ENCODE measurements at regions not wholly inside any gene's neighbourhood (a gene's known extent, or its start where the extent isn't known, plus 50 kb on each side); places are given as distances from the start of the nearest gene placed in this dataset.
"Not testable (repeated sequence)": the region's sequence is repeated elsewhere in the genome, so short reads cannot be mapped to it uniquely, and the experiment has no call there.

DNA sequence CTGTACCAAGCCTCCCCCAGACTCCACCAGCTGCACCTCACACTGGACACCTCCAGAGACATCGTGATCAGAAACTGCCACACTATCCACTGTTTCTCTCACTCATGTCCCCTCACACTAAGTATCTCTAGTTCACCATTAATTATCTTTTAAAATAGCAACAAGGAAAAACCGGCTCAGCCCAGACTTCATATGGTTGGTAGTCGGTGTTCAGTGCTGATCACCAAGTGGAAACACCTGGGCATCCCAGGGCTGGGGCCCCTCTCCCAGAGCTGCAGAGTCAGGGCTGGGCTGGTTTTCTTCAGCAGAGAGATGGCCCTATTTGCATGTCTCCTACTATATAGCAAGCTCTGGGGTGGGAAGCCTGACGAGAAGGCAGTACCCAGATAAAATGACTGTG is 1140.0 kb downstream of the TMEM121 start:
- DNase-seq, result no peak

DNA sequence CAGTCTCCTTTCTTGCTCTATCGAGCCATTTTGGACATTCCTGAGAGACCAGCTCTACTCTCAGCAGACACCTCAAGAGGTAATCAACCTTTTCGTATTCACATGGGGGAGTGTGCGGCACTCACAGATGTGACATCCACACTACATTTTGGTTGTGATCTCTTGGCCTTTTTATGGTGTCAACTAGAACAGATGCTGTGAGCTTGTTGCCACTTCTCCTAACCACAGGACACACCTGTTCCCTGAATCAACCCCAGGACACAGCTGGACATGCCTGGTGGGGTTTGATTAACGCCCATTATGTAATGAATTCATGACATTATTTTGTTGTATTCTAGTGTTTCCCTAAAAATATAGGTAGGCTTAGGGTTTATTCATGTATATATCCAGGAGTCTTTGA is 1143.6 kb downstream of the TMEM121 start:
- no peak for DNase-seq

DNA sequence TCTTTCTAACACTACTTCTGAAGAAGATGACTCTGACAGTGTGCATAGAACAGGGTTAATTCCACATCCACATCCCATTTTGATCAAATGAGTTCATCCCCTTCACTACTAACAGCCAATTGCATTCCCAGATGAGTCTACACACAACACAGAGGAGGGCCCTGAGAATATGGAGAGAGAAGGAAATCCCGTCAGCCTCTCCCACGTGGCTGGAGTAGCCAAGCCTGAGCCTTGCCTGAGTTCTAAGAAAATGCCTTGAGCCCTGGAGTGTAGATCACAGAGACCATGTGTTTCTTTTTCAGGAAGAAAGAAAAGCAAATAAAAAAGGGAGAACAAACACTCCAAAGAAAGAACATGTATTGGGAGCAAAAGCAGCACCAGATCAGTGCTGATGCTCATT is 1147.7 kb downstream of the TMEM121 start:
- not testable (repeated sequence) for DNase-seq

DNA sequence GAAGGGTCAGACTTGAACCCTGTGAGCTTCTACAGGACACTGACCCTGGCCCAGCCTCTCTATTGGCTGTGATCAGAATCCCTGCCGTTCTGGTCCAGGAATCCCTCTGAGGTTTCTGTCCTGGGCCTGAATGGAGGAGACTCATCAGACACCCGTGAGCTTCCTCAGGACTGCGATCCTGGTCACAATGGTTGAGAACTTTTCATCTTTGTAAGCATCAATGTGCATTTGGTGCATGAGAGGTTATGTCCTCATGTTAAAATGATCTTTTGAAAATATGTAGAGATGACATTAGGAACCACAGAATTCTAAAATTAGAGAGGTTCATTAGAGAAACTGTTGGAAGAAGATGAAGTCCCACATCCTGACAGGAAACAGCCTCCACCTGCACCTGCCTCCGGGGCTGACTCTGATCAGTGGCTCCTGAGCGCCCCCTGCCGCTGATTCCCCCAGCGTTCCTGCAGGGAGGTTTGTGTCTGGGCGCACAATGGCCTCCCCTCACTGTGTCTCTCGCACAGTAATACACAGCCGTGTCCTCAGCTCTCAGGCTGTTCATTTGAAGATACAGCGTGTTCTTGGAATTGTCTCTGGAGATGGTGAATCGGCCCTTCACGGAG is 1148.2 kb downstream of the TMEM121 start:
- DNase-seq, result not testable (repeated sequence)

DNA sequence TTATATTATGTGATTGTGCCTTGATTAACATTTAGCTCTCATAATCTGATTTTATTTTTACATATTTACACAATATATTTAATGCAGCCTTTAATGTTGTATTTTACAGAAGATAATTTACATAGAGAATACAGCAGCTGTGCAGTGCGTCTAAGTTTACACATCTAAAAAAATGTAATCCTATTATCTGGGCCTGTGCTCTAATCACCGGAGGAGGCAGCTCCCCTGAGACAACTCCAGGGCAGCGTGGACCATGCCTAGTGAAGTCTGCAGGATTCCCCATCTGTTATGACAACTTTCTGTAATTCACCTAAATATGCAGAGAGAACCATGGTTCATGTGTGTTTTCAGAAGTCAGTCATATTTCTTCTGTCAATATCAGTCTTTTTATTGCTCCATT is 1149.3 kb downstream of the TMEM121 start:
- DNase-seq, result not testable (repeated sequence)

DNA sequence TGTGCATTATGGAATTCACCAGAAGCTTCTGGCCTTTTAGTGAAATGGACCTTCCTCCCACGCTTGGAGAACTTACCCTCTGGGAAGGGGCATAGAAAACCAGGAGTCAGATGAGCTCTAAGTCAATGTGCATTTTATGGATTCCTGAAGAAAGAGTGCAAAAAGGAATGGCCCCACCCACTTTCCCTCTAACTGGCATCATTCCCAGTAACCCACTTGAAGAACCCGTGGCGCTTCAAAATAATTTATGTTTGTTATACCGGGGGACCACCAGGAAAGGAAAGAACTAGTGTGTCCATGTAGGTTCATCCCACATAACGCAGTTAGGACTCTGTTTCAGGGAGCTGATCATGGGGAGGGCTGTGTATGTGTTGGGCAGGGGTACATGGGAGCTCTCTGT is 1153.4 kb downstream of the TMEM121 start:
- no peak for DNase-seq

DNA sequence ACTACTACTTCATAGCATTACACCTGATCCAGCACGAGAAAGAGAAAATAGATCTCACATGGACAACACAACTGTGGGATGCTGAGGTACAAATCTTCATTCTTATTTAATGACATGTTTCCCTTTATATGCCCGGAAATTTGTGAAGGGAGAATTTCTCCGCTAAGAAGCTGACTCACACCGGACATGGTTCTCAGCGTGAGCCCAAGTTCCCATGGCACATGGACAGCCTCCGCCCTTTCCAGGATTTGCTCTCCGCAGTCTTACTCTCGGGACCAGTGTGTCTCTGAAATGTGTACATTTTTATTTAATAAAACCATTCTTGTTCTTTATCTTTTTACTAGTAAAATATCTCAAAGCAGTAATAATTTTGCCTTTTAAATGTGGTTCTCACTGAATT is 1154.8 kb downstream of the TMEM121 start:
- DNase-seq, result no peak

DNA sequence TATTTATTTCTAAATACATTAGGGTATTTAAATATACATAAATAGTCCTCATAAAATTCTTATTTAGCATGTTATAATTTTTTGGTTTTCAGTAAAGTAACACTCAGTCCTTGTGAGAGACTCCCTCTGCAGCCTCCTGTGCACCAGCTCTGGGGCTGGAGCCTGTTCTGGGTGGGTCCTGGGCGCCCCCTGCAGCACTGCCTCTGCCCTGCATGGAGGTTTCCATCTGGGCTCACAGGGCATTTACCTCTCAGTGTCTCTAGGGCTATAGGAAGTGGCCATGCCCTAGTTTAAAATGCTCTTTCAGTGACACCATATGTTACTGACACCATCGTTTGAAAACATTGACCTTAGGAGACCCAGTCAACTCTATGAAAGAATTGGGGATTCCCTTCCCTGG is 1155.2 kb downstream of the TMEM121 start:
- no peak for DNase-seq

DNA sequence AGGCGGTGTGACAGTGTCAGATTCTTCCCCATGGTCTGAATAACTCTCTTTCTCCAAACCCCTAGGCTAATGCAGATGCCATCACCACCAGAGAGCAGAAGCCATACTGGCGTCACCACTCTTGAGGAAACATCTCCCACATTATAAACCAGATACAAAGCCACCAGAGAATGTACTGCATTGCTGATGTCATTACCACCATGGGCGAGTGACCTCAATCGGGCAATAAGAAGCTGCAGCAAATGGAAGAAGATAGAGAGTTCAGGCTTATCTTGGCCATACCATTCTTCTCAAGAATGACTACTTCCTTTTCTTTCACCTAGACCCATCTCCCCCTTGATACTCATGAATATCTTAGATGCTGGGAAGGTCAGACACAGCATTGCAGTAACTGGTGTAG is 1157.2 kb downstream of the TMEM121 start:
- no peak for DNase-seq

DNA sequence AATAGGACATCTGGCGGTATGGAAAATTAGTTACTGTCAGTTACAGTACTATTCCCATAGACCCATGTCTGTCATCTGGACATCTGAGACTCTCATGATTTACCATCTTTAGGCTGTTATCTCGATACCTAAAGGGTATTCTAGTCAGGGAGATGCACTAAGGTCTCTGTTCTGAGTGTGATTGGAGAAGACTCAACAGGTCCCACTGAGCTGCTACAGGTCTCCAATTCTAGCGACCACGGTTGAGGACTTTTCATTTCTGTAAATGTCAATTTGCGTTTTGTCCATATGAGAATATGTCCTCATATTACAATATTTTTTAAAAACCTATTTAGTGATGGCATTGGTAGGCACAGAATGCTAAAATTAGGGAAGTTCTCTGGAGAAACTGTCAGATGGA is 1160.2 kb downstream of the TMEM121 start:
- no peak for DNase-seq

DNA sequence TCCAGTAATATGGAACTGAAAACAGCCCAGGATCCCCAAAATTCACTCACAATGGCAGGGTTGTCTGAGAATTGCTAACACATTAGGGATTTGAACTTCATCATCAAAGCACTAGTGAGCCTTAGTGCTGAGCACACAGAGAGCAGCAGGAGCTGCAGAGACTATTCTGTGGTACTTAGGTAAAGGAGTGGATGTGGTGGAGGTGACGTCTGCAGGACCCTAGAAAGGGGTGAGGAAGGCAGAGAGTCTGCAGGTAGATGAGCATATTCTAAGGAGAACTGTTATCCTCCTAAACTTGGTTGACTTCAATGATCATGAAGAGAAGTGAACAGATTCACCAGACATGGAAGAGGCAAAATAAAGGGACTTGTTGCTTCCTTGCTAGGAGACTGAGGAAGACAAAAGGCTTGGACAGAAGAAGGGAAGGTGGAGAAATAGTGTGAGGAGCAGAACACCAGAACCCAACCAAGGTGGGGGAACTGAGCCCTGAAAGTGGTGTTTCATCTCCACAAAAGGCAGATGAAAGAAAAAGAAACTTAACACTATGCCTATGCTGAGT is 1164.0 kb downstream of the TMEM121 start:
- DNase-seq, result no peak

DNA sequence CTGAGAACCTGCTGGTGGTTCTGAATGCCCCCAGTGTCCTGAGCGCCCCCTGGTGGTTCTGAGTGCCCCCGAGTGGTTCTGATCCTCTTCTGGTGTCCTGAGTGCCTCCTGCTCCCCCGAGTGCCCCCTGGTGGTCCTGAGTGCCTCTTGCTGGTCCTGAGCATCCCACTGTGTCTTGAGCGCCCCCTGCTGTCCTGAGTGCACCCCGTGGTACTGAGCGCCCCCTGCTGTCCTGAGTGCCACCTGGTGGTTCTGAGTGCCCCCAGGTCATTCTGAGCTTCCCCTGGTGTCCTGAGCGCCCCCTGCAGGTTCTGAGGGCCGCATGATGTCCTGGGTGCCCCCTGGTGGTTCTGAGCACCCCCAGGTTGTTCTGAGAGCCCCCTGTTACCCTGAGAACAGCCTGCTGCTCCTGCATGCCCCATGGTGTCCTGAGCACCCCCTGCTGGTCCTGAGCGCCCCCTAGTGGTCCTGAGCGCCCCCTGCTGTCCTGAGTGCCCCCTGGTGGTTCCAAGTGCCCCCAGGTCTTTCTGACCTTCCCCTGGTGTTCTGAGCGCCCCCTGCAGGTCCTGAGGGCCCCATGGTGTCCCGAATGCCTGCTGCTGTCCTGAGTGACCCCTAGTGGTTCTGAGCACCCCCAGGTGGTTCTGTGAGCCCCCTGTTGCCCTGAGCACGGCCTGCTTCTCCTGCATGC is 1165.4 kb downstream of the TMEM121 start:
- DNase-seq, result no peak

DNA sequence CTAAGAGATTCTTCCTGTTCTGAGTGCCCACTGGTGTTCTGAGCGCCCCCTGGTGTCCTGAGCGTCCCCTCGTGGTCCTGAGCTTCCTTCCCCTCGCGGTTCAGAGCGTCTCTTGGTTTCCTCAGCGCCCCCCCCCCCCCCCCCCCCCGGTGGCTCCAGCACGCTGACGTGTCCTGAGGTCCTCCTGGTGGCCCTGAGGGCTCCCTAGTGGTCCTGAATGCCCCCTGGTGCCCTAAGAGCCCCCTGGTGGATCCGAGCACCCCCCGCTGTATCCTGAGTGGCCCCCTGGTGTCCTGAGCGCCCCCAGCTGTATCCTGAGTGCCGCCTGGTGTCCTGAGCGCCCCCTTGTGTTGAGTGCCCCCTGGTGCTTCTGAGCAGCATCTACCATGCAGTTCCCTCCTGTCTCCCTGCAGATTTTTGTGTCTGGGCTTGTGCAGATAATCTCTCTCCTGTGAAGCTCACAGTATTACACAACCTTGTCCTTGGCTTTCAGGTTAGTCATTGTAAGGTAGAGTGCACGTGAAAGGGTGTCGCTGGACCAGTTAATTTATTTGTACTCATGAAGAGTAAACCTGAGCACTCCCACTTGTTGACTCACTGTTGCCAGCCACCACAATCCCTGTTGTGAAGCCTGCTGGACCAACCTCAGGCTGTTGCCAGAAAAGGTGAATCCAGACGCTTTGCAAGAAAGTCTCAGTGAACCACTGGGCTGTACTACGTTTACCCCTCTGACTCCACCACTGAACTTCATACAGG is 1168.4 kb downstream of the TMEM121 start:
- DNase-seq, result no peak

DNA sequence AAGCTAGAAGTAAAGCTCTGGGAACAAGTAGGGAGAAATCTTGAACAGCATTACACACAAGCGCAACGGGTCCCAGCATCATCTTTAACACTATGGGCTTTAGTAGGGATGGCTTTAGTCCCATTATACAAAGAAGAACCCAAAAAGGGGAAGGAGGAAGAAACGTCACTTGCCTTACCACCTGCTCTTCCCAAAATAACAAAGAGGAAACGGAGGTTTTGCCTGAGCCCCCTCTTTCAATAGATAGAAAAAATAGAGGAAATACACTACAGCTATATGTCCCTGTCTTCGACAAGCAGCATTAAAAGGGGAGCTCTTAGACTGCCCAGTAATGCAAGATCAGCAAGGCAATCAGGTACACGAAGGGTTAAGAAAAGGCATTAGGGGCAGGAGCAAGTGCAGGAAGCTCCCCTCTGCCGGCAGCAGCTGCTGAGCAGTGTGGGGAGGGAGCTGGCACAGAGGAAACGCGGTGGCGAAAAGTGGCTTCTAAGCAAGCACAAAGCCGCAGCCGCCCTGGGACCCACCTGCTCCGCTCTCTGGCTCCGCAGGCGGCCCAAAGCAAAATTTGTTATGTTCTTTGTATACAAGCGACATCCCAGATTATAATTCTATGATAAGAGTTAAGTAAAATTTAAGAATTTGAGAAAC is 1172.4 kb downstream of the TMEM121 start:
- not testable (repeated sequence) for DNase-seq

DNA sequence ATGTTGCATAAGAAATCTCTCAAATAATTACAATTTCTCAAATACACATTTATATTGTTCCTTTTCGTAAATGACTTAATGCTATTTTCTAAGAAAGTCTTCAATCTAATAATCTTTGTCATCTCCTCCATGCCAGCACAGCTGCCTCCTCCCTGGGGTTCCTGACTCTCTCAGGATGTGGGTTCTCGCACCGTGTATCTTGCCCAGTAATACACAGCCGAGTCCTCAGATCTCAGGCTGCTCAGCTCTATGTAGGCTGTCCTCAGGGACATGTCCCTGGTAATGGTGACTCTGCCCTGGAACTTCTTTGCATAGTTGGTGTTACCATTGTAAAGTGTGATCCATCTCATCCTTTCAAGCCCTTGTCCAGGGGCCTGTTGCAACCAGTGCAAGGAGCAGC is 1177.3 kb downstream of the TMEM121 start:
- DNase-seq, result not testable (repeated sequence)

DNA sequence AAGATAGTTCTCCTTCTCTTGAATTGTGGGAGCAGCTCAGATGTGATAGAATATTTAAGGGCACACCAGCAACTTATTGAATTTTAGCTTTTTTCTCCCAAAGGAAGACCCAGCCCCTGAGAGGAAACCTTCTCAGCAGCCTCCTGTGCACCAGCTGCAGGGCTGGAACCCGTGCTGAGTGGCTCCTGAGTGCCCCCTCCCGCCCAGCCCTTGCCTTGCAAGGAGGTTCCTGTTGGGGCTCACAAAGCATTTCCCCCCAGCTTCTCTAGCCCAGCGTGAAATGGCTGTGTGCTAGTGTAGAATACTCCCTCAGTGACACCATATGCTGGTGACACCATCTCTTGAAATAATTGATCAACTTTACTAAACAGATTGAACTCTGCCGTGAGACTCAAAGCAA is 1180.1 kb downstream of the TMEM121 start:
- DNase-seq, result not testable (repeated sequence)

DNA sequence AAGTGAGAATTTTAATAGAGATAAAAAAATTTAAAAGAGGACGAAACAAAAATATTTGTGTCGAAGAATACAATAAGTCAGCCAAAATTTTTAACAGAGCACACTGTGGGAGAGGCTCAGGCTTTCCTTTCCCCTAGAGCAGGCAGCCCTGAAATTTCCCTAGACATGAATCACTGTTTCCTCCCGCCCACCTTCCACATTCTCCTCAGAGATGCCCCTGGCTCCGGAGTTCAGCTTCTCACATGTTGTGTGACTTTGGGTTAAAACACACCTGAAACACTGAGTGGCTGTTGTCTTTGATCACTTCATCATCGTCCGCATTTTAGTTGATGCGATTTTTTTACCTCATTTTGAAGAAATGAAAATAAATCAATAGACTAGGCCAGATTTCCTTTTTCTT is 1183.8 kb downstream of the TMEM121 start:
- not testable (repeated sequence) for DNase-seq

DNA sequence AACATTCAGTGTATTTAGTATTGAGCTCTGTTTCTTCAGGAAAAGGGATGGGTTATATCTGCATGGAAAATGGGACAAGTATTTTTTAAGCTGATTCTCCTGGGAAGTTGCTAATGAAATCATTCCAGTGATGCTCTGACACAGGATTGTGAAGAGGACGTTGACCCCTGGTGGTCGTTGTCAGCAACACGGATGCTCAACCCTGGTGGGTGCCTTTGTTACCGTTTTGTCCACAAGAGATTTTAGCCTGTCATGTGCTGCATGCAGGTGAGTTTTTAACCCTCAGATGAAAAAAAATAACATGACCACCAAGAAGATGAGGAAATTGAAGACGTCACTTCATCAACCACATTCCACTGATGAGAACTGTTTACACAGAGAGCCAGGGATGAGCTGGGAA is 1186.1 kb downstream of the TMEM121 start:
- not testable (repeated sequence) for DNase-seq

DNA sequence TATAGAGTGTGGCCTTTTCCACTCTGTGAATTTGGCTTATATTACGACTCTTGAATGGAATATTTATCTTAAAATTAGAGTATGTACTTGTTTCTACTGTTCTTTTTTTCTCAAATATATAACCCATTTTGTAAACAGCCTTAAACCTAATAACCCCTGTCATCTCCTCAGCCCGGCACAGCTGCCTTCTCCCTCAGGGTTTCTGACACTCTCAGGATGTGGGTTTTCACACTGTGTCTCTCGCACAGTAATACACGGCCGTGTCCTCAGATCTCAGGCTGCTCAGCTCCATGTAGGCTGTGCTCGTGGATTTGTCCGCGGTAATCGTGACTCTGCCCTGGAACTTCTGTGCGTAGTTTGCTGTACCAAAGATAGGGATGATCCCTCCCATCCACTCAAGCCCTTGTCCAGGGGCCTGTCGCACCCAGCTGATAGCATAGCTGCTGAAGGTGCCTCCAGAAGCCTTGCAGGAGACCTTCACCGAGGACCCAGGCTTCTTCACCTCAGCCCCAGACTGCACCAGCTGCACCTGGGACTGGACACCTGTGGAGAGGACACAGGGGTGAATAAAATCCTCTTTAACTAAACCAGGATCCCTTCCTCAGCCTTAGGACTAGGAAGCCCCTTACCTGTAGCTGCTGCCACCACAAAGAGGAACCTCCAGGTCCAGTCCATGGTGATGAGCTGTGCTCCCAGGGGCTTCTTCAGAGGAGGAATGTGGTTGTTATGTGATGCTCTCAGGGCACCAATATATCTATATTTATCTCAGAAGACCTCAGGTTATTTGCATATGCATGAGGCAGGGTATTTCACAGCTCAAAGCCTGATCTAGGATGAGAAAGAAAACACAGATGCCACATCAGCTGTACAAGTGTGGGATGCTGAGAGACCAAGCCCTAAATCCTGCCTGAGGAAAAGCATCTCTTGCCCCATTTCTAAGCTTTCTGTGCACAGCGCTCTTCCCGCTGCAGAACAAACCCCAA is 1188.4 kb downstream of the TMEM121 start:
- not testable (repeated sequence) for DNase-seq

DNA sequence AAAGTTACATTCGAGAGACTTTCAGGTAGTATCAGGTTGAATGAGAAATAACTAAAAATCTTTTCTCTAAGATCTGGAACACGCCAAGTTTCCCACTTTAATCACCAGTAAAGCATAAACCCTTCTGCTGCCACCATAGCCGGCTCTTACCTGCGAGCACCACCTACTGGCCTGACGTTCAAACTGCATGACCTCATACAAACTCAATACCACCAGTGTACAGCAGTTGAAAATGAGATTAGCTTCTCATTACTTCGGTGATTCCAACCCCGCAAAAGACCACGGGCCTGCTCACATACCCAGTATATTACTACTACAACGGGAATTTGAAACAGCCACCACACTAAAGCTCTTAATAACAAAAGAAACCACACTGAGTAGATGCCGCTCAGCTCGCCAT is 1191.2 kb downstream of the TMEM121 start:
- DNase-seq, result not testable (repeated sequence)

DNA sequence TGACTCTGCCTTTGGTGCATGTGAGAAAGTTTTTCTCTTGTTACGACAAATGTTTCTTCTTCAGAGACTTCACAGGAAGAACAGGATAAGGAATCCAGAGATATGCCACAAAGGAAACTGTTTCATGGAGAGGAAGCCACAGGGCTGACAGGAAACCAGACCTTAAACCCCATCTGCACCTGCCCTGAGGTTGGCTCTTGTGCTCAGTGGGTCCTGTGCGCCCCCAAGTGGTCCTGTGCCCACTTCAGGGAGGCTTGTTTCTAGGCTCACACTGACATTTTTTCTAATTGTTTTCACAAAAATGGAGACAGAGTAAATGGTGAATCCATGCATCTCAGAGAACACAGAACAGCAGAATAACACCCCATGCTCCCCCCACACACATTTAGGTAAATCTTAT is 1193.5 kb downstream of the TMEM121 start:
- DNase-seq, result not testable (repeated sequence)

DNA sequence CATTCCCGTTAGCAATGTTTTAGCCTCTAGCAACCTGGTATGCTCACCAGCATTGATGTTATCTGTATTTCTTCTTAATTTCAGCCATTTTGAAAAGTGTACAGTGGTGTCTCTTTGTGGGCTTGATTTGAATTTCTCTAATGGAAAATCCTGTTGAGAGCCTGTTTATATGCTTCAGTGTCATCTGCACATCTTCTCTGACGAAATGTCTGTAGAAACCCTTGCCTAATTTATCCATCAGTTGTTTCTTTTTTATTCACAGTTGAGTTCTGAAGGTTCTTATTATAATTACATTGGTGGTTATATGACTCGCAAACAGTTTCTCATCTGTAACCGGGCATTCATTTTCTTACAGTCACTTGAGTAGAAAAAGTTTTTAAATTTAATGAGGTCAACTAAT is 1195.5 kb downstream of the TMEM121 start:
- DNase-seq, result not testable (repeated sequence)
